Vagina (tissue), 2 donors: ENCODE measurements at regions not wholly inside any gene's neighbourhood (a gene's known extent, or its start where the extent isn't known, plus 50 kb on each side); places are given as distances from the start of the nearest gene placed in this dataset.

ENCODE experiments used
- POLR2A ChIP-seq, 2 donors: fragments of 450-650 bp; IDR thresholded peaks; one replicate each; pipeline ENCODE4 v1.6.1; 2017; ENCODE audit warnings: antibody characterized with exemption in 2 of 2, mild to moderate bottlenecking in 2 of 2, moderate library complexity in 2 of 2
- POLR2AphosphoS5 ChIP-seq, 2 donors: sonication (generic); formaldehyde crosslinking; IDR thresholded peaks; one replicate each; pipeline ENCODE4 v1.9.0; 2017; ENCODE audit warnings: antibody characterized with exemption in 2 of 2, mild to moderate bottlenecking in 2 of 2, low read depth in 1 of 2; ENCODE audit not compliant: insufficient read depth in 1 of 2
- TF ChIP-seq, protein P1 (sequence below), 3 experiments: fragments of 450-650 bp in 2 of 3; fragments of 200-600 bp in 1 of 3; sonication (generic) in 1 of 3; IDR thresholded peaks; one replicate each; pipeline ENCODE4 v1.5.1; 2017 to 2019; ENCODE audit warnings: antibody characterized with exemption in 3 of 3, mild to moderate bottlenecking in 2 of 3, moderate library complexity in 2 of 3

DNA sequence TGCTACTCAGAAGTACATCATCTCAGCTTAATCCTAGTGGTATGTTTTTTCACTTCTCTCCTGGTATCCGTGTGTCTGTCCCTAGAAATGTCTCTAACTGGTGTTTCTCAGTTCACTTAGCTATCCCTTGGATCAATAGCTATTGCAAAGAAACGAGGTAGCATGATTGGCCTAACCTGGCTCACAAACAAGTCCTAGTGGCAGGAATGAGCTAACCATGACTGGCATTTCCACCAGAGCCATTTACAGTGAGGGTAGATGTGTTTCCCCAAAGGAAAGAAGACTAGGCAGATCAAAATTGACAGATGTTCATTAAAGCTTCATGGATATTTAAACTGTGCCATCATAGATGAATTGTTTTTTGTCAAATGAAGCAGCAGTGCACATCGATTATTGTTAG is 82.5 kb downstream of the PALM2AKAP2 start:
- TF ChIP-seq, protein P1, sequence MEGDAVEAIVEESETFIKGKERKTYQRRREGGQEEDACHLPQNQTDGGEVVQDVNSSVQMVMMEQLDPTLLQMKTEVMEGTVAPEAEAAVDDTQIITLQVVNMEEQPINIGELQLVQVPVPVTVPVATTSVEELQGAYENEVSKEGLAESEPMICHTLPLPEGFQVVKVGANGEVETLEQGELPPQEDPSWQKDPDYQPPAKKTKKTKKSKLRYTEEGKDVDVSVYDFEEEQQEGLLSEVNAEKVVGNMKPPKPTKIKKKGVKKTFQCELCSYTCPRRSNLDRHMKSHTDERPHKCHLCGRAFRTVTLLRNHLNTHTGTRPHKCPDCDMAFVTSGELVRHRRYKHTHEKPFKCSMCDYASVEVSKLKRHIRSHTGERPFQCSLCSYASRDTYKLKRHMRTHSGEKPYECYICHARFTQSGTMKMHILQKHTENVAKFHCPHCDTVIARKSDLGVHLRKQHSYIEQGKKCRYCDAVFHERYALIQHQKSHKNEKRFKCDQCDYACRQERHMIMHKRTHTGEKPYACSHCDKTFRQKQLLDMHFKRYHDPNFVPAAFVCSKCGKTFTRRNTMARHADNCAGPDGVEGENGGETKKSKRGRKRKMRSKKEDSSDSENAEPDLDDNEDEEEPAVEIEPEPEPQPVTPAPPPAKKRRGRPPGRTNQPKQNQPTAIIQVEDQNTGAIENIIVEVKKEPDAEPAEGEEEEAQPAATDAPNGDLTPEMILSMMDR (IDR thresholded peaks at IDR 0.05) = no peak
- TF ChIP-seq POLR2AphosphoS5 (IDR thresholded peaks at IDR 0.05; ENCODE audit: insufficient read depth in 1 of 2, low read depth in 1 of 2) (no peak), POLR2A (IDR thresholded peaks at IDR 0.05) (no peak)
